Inflammatory macrophage (primary cell): ENCODE measurements at regions not wholly inside any gene's neighbourhood (a gene's known extent, or its start where the extent isn't known, plus 50 kb on each side); places are given as distances from the start of the nearest gene placed in this dataset.

ENCODE experiments used
- DNase-seq, 2 donors: peaks; one replicate each; pipeline ENCODE4 v3.0.0-alpha.2; 2020 to 2022

DNA sequence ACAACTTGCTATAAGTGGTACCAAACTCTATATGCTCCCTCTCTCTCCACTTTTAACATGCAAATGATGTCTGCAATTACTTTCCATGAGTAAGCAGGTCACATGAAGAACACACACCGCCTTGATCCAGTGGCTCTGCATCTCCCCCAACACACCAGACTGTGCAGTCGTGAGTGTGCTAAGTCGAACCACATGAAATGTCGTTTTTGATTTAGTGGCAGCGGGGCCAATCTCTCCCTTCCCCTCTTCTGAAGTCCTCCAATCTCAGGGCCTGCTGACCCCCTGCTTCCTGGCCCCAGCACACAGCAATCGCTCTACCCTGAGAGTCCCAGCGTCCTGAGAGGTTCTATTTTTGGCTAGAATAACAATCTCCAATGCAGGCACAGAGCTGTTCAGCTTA is 312.5 kb downstream of the SHQ1 start:
- peak in 1 of 2 donors; percentile 18 for DNase-seq

DNA sequence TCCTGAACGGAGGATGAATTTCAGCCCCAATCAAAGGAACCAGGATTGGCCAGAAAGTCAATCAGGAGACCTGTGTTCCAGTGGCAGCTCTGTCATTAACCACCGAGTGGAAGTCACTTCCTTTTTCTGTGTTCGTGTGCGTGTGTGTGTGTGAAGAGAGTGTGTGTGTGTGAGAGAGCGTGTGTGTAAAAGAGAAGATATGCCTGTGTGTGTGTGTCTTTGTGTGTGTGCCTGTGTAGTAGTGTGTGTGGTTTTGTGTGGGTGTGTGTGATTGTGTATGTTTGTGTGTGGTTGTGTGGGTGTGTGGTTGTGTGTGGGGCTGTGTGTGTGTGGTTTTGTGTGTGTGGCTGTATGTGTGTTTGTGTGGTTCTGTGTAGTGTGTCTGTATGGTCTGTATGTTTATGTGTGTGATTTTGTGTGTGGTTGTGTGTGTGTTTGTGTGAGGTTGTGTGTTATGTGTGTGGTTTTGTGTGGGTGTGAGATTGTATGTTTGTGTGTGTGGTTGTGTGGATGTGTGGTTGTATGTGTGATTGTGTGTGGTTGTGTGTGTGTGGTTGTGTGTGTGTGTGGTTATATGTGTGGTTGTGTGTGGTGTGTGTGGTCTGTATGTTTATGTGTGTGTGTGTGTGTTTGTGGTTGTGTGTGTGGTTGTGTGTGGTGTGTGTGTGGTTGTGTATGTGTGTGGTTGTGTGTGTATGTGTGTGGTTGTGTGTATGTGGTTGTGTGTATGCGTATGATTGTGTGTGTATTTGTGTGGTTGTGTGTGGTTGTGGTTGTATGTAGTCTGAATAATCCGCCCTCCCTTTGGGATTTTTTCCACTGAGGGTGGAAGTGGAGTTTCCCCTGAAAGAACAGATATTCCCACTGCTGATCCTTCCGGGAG is 314.4 kb downstream of the SHQ1 start:
- peak; percentile 55 to 74 for DNase-seq

DNA sequence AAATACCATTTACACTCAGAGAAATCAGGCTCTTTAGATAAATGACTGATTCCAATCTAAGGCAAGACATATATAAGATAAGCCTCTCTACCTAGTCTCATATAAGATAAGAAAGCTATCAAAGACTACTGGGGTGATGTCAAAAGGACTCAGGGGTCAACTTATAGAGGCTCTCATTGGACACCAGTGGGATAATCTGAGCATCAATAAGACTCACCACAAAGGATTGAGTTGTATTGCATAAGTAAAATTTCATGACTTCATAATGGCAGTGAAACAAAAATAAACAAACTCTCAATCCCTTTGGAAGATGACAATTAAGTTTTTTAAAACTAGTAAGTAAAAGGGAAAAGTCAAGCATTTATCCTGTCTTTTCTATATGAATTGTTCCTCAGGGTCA is 317.8 kb downstream of the SHQ1 start:
- no peak for DNase-seq

DNA sequence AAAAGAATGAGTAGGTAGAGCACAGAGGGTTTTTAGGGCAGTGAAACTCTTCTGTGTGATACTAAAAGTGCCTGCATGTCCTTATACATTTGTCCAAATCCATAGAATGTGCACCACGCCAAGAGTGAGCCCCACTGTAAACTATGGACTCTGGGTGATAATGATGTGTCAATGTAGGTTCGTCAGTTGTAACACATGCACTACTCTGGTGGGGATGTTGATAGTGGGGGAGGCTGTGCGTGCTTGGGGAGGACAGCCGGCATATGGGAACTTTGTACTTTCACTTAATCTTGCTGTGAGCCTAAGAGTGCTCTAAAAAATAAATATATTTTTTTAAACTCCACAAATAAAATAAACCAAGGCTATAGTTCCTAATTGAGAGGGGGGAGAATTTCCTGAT is 319.2 kb downstream of the SHQ1 start:
- no peak for DNase-seq

DNA sequence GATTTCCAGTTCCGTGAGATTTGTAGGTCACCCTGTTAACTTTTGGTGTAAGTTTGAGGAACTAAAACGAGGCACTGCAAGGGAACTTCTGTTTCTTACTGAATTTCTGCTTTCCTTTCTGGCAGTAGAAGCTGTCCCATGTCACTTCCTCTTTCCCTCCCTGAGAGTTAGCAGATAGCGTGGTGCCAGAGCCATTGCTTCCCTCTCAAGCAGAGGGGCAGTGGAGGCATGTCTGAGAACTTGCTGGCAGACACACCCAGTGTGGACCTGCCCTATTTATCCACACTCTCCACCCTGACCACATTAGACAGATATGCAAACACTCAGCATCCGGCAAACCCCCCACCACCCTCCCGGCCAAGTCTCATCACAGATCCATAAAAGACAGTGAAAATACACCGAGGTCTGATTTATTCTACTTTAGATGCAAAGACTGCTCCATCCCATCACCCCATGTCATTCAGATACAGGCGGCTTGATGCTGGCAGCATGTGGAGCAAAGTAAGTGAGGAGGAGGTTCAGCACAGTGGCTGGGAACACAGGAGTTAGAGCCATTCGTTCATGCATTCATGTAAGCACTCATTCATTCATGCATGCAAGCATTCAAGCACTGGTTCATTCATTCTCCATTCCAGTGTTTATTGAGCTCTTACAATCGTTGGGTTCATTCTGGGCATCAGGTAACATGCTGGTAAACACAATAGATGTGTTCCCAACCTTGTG is 324.7 kb downstream of the SHQ1 start:
- peak; percentile 92 to 95 for DNase-seq

DNA sequence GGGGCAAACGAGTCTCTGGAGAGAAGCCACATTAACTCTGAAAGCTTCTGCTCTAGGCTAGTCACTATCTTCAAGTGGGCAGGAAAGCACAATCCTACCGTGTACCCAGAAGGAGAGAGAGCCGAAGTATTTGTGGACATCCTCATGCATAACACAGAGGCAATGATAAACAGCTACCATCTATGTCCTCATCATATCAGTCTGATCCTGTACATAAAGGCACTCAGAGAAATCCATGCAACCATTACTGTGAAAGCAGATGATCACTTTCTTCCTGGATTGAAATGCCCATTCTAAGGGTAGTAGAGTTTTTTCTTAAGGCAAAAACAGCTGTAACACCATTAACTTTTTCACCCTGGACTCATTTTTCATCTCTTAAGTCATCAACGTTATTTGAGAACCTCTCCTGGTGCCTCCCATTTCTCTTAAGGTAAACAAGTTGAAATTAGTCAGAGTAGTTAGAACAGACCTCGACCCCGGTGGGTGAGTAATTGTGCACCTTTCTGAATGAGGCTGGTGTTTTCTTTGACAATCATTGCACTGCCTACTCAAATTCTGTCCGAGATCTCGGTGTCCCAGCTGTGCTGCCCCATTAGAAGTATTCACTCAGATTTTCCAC is 327.4 kb downstream of the SHQ1 start:
- DNase-seq: no peak

DNA sequence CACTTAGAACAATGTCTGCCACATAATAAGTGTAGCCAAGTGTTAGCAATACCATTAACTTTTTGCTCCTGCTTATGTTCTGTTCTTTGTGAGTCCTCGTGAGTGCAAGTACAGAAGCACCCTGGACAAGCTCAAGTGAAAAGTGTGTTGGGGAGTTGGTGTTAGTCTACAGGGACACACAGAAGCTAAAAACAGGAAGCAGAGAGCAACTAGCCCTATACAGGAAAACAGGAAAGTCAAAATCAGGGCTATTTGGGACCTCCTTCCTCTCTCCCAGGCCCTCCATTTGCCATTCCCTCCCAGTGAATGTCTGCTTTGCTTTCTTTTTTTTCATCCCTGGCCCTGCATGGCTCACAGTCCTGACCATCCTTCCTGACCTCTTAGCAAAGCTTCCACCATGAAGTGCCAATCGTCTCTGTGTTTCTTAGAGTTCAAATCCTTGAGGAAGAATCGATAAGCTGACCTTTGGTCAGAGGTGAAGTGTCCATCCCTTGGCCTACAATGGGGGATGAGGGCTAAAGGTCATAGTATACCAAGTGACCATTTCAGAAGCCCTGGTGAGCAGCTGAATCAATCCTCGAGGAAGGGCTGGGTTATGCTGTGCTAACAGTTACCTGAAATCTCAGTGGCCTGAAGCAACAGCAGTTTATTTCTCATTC is 328.2 kb downstream of the SHQ1 start:
- DNase-seq: peak in 1 of 2 donors; percentile 13

DNA sequence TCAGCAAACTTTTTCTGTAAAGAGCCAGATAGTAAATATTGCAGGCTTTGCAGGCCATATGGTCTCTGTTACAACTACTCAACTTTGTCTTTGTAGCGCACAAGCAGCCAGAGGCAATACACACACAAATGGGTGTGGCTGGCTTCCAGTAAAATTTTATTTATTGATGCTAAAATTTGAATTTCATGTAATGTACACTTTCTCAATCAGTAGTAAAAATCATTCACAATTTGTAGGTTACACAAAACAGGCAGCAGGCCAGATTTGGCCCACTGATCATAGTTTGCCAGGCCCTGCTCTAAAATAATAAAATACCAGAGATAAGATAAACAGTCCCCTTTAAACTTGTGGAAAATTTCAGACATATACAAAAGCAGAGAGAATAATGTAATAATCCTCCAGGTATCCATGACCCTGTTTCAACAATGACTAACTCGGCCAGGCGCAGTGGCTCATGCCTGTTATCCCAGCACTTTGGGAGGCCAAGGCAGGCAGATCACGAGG is 330.3 kb downstream of the SHQ1 start:
- DNase-seq: no peak

DNA sequence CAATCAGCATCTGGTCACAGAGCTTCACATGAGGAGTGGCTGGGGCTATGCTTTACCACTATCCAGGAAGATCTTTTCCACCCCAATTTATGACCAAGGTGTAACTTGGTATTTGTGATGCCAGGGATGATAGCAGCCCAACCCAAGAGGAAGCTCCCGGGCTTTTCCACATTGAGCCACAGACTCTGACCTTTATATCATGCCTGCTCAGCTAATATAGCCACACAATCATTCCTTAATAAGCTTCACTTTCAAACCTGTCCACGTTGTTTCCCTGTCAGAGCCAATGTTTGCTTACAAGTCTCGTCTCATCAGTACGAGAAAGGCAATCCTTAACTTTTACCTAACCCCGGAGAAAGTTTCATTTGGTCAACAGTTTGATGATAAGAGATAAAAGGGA is 330.9 kb downstream of the SHQ1 start:
- DNase-seq: no peak

DNA sequence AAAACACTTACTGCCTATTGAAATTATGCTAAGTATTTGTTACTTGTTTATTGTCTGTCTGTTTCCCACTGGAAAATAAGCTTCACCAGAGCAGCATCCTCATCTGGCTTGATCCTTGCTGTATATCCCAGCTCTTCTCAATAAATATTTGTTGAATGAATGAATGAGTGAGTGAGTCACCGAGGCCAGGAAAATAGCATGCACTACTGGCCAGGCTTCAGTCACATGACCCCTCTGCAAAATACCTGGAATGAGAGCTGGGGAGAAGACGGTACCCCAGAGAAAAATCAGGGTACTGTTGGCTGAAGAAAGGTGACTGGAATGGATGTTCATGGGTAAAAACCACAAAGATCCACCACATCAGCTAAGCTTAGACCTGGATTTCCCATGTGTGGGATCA is 331.9 kb downstream of the SHQ1 start:
- DNase-seq: no peak

DNA sequence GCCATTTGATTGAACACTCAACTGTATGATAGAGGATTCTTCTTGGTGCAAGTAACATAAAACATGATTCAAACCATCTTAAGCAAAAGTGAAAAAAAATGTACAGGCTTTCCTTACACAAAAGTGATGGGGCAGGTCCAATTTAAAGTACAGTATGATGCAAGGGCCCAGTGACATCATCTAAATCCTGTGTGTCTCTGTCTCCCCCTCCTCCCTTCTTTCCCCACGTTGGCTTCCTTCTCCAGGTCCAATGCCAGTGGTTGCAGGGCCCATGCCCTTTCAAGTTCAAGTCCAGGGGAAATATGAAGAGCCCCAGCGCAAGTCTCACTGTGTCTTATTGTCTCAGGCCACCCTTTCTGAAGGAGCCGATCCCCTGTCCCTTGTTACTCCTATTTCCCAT is 332.3 kb downstream of the SHQ1 start:
- DNase-seq: no peak

DNA sequence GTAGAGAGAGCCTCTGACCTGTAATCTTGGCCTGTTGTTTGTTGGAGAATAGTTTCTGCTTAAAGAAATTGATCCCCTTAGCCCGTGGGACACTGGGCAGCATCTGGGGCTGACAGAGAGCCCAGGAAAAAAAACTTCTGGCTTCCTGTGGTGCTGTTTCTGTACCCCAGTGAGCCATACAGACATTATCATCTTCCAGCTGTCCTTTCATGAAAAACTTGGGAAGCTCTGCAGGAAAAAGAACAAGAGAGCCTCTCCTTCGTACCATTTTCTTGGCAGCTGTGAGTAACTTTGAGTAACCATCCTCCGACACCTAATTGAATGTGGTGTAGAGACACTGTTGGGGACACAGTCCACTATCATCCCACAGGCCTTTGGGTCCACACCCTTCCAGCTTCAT is 333.0 kb downstream of the SHQ1 start:
- DNase-seq: no peak

DNA sequence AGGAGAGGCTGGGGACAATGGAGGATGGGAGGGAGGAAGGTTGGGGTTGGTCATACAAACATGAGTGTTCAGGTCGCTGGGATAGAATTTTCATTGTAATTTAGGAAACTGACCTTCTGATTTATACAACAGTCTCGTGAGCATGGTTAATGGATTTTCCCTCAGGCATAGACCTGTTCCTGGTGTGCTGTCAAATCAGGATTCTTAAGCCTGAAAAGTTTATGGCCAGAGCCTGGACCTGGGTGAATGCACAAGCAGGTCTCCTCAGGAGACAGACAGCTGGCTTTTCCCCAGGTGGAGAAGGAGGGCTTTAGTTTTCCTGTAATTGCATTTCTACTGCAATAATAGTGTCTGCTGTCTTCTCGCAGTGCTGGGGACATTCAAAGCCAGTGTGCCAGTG is 338.0 kb downstream of the SHQ1 start:
- no peak for DNase-seq

DNA sequence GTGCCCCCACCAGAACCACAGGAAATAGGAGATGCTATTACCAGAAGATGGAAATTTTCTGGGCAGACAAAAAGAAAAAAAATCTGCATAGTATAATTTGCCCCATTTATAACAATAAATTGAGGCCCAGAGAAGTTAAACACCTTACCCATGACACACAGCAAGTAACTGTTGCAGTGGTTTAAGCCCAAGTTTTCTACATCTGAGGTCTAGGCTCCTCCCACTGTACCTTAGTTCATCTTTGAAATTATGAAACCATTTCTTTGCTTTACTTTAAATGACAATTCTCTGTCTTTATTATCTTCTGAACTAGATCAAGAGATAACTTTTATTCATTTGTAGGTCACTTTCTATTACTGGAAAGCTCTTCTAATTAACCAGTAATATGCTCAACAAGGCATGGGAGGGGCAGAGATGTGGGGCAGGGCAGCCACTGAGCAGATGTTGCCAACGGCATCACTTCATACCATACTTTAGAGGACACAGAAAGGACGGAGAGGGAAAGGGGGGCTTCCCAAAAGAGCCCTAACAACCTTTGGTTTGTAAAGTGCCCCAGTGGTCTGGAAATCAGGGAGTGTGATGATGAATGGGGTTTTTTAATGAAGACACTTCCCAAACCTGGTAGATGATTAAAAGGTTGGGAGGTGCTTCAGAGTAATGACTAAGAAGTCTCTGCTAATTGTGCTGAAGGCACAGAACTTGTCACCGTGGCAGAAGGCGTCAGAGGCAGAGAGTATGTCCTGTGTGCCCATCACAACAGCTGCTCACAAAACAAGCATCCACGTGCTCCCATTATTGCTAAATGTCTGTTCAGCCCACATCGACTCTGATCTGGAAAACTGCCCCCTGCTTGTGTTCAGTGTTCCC is 342.5 kb downstream of the SHQ1 start:
- DNase-seq: no peak

DNA sequence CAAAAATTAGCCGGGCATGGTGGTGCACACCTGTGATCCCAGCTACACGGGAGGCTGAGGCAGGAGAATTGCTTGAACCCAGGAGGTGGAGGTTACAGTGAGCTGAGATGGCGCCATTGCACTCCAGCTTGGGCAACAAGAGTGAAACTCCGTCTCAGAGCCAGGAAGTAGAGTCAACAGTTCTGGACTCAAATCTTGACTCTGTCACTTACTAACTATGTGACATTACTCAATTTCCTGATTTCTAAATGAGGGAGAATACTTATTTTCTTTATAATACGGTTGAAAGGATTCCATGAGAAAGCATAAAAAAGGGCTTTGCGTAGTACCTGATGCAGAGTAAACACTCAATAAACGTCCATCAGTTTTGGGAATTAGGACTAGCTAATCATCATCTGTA is 350.7 kb downstream of the SHQ1 start:
- peak; percentile 60 to 79 for DNase-seq

DNA sequence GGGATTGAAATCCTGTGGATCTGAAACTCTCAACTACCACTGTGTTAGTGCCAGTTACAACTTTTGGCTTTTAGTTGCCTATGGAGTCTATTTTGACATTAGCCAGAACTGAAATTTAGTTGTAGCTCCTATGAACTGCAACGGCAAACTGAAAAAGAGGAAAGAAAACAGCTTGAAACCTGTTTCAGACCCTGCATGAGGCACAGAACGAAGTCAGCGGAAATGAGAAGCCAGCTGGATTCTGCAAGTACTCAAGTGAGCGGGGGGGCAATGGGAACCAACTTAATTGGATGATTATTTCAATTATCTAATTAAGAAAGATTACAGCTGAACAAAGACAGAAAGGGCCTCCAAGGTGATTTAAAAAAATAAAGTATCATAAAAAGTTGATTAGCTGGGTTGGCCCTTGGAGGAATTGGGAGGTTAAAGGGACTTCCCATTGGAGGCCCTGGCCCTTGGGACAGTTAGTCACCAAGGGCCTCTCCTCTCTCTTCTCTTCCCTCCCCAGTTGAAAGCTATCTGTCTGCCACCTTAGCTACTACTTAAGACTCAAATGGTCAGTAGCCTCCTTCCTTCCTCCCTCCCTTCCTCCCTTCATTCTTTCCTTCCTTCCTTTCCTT is 352.1 kb downstream of the SHQ1 start:
- peak; percentile 29 to 42 for DNase-seq

DNA sequence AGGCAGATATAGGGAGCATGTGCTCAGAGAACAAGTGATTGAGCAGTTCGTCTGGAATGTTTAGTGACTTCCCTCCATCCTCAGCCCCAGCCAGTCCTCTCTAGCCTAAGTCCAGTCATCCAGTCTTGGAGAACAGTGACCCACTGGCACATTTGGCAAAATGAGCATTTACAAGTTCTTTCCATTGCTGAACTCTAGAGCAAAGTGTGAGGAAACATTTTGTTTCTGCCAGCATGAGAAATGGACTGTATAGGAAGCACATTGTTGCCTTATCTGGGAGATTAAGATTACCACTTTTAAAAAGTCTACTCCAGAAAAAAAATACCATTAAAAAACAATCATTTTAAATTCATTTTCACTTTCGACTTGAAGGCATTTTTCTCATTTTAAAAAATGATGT is 353.6 kb downstream of the SHQ1 start:
- DNase-seq: no peak

DNA sequence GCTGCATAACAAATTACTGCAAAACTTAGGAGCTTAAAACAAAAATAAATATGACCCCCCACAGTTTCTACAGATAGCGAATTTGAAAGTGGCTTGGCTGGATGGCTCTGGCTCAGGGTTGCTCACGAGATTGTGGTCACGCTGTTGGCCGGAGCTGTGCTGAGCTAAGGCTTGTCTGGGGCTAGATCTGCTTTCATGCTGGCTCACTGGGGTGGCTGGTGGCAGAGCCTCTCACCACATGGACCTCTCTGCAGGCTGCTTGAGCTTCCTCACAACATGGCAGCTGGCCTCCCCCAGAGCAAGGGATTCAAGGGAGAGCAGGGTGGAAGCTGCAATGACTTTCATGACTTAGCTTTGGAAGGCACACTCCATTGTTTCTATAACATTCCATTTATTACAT is 354.1 kb downstream of the SHQ1 start:
- no peak for DNase-seq

DNA sequence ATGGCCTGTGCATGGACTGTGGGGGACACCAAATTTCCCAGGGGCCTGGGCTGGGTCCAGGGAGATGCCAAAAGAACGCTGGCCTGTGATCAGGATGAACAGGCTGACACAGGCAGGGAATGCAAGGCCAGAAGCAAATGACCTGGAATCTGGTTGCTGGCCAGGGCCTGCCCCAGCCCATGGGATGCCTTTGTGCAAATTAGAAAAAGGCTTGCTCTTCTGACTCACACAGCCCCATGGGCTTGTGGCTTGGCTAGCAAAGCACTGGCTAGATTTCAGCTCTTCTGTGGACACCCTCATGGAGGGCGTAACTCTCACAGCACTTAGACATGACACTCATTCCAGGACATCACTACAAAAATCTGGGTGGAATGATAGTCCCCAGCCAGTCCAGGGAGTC is 356.0 kb downstream of the SHQ1 start:
- DNase-seq: peak in 1 of 2 donors; percentile 38

DNA sequence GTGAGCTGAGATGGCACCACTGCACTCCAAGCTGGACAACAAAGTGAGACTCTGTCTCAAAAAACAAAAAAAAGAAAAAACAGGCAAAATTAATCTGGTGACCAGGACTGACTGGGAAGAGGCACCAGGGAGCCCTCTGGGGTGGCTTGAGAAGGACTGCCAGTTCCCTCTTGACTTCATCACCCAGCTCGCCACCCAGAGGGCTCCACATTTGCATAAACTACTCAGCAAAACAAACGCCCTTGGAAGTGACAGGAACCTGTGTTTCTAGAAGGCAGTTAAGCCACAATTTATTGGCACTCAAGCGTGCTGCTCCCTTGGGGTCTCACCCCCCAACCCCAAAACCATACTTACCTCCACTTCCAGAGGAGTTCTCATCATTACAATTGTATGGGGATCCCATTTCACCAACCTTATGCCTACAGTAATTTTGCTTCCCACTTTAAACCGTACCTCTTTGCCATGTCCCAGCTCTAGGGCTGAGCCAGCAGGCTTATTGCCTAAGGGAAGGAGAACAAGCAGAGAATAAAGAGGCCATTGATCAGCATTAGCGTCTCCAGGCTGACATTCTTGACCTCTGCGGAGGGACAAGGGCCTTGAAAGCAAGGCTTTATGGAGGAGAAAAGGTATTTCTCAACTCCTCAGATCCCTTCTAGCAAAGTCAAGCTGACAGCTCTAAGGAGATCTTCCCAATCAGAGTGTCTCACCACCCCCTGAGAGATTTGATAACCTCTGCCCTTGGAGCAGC is 357.4 kb downstream of the SHQ1 start:
- peak; percentile 54 to 76 for DNase-seq

DNA sequence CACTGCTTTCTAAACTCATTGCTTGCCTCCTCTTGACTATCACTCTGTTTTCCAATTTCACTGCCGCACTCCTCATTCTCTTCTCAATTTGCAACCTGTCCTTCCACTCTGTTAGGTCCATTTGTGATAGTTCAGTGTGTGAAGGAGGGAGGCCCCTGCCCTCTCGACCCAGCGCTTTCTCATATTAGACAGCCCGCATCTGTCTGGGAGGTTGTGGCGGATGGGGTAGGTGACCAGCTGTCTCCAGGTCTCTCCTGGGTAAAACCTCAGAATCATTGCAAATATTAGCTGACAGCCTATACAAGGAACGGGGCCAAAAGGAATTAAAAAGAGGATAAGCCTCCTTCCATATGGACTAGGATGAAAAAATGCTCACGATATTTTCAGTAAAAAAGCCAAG is 358.3 kb downstream of the SHQ1 start:
- no peak for DNase-seq
